Activated CD8-positive, alpha-beta memory T cell treated with anti-CD3 and anti-CD28 coated beads, Interleukin-2, amount 50 U/mL, for 48 hours (primary cell): ENCODE measurements at regions not wholly inside any gene's neighbourhood (a gene's known extent, or its start where the extent isn't known, plus 50 kb on each side); places are given as distances from the start of the nearest gene placed in this dataset.
"Not testable (repeated sequence)": the region's sequence is repeated elsewhere in the genome, so short reads cannot be mapped to it uniquely, and the experiment has no call there.

Experiments used
- DNase-seq: peaks from one replicate; pipeline ENCODE4 v3.0.0-alpha.2; 2020

- DNase-seq: no peak
Measured at GRCh38 chr20:24838546-24839535, 110.2 kb upstream of the CST7 start.

GRCh38 chr20:24840121-24840713, 108.9 kb upstream of the CST7 start:
- no peak for DNase-seq

- DNase-seq: no peak
Measured at GRCh38 chr20:24842274-24842917, 106.7 kb upstream of the CST7 start.

- no peak for DNase-seq
Measured at GRCh38 chr20:24842918-24843715, 106.0 kb upstream of the CST7 start.

GRCh38 chr20:24850176-24850575, 98.9 kb upstream of the CST7 start:
- no peak for DNase-seq

- no peak for DNase-seq
Measured at GRCh38 chr20:24851346-24852019, 97.6 kb upstream of the CST7 start.

GRCh38 chr20:24853916-24854315, 95.2 kb upstream of the CST7 start:
- no peak for DNase-seq

GRCh38 chr20:24855848-24856247, 93.2 kb upstream of the CST7 start:
- no peak for DNase-seq

- not testable (repeated sequence) for DNase-seq
Measured at GRCh38 chr20:24858500-24858899, 90.6 kb upstream of the CST7 start.

- DNase-seq: no peak
Measured at GRCh38 chr20:24859539-24859938, 89.5 kb upstream of the CST7 start.

- no peak for DNase-seq
Measured at GRCh38 chr20:24862186-24862585, 86.9 kb upstream of the CST7 start.

GRCh38 chr20:24862606-24863005, 86.5 kb upstream of the CST7 start:
- no peak for DNase-seq

GRCh38 chr20:24863356-24863755, 85.7 kb upstream of the CST7 start:
- no peak for DNase-seq

GRCh38 chr20:24866008-24866407, 83.1 kb upstream of the CST7 start:
- DNase-seq: no peak

GRCh38 chr20:24866742-24867141, 82.3 kb upstream of the CST7 start:
- no peak for DNase-seq

GRCh38 chr20:24867556-24867955, 81.5 kb upstream of the CST7 start:
- DNase-seq: no peak

GRCh38 chr20:24868396-24868927, 80.6 kb upstream of the CST7 start:
- DNase-seq: no peak

GRCh38 chr20:24868959-24869358, 80.1 kb upstream of the CST7 start:
- DNase-seq: no peak

- no peak for DNase-seq
Measured at GRCh38 chr20:24870057-24870456, 79.0 kb upstream of the CST7 start.

GRCh38 chr20:24870881-24871280, 78.2 kb upstream of the CST7 start:
- no peak for DNase-seq

GRCh38 chr20:24871480-24872213, 77.4 kb upstream of the CST7 start:
- DNase-seq: no peak
